HUES6 (cell line): ENCODE measurements at regions not wholly inside any gene's neighbourhood (a gene's known extent, or its start where the extent isn't known, plus 50 kb on each side); places are given as distances from the start of the nearest gene placed in this dataset.

ENCODE experiments used
- H3K27ac ChIP-seq: 2 replicates; pipeline ENCODE4 v1.7.0; 2013; ENCODE audit warnings: low read depth, mild to moderate bottlenecking, low read length, inconsistent platforms
- H3K27me3 ChIP-seq: 2 replicates; pipeline ENCODE4 v1.6.1; 2013; ENCODE audit warnings: low read length; ENCODE audit not compliant: control insufficient read depth, insufficient read depth
- H3K36me3 ChIP-seq: 2 replicates; pipeline ENCODE4 v1.6.1; 2013; ENCODE audit warnings: low read length; ENCODE audit not compliant: control insufficient read depth, insufficient read depth
- H3K4me1 ChIP-seq: 2 replicates; pipeline ENCODE4 v1.6.1; 2013; ENCODE audit warnings: low read length; ENCODE audit not compliant: control insufficient read depth, insufficient read depth
- H3K4me3 ChIP-seq: 2 replicates; pipeline ENCODE4 v1.5.1; 2013; ENCODE audit warnings: low read depth, low read length
- H3K9ac ChIP-seq: one replicate; pipeline ENCODE4 v1.6.1; 2013; ENCODE audit warnings: mild to moderate bottlenecking, low read length
- H3K9me3 ChIP-seq: 2 replicates; pipeline ENCODE4 v1.6.1; 2013; ENCODE audit warnings: low read depth, low read length; ENCODE audit not compliant: control insufficient read depth, insufficient read depth

DNA sequence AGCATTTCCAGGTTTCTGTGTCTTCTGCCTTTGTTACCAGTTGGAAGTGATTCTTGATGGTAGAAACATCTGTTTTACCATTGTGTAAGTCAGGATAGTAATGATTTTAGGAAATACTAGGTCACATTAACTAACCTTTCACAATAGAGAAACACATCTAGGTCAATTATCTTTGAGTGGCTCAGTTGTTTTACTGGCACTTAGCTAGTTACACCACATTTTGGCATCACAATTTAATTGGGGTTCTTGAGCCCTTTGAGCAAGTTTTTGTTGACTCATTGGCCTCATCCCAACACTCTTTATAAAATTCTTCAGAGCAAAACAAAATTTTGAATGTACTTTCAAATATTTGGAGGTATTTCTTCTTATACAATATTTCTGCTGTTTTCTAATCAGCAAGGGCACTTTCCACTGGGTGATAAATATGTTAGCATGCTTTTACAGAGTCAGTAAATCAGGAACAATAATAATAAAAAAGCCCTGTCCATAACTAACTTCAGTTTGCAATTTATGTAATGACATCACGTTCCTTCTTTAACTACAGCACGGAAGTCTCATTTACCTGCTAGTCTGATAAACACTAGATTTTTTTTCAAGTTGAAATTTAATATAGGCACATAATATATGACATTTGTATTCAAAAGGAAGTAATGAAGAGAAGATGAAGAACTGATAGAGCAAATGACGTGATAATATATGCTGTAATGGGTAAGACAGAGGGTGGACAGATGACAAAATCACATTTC is 64.8 kb upstream of the GK2 start:
- Histone ChIP-seq H3K4me3 (no peak overlapping the region), H3K27me3 (no peaks in the 10 kb centered on the region), H3K9me3 (no peaks in the 10 kb centered on the region), H3K36me3 (no peaks in the 10 kb centered on the region), H3K27ac (no peak overlapping the region), H3K9ac (no peak overlapping the region), H3K4me1 (no peaks in the 10 kb centered on the region)

DNA sequence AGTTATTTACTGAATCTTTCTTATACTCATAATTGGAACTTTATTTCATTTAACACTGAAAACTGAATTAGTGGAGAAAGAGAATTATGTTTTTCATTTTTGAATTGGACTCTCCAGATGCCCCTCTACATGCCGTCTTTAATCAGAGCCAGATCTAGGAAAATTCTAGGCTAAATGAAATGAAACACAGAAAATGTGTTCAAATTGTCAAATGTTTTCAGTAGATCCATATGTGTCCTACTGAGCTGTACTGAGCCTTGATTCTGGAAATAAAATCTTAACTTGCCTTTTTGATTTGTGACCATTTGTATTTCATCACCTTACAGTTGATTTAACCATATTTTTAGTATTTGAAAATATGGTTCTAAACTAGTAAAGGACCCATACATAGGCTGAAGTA is 64.0 kb upstream of the GK2 start:
- H3K9ac ChIP-seq: no peak overlapping the region
- H3K9me3 ChIP-seq: no peaks in the 10 kb centered on the region
- no peak overlapping the region for H3K27ac ChIP-seq
- no peaks in the 10 kb centered on the region for H3K4me1 ChIP-seq
- H3K27me3 ChIP-seq: no peaks in the 10 kb centered on the region
- H3K4me3 ChIP-seq: no peak overlapping the region
- H3K36me3 ChIP-seq: no peaks in the 10 kb centered on the region

DNA sequence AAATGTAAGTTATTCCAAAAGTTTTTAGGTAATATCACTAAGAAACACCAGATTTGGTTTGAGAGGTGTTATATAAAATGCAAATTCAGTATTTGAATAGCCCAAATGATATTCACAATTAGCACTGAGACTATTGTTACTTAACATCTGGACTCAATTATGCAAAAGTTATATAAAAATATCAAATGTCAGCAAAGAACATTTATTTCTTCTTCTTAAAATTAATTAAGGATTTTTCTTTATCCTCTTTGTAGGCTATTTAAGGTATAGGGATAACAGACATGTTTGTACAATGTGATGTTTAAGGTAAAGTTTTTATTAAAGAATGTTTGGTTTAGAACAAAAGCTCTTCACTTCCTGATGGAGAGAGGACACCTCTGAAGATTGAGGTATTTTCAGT is 63.3 kb upstream of the GK2 start:
- Histone ChIP-seq H3K9ac (no peak overlapping the region), H3K27ac (no peak overlapping the region), H3K9me3 (no peaks in the 10 kb centered on the region), H3K4me3 (no peak overlapping the region), H3K36me3 (no peaks in the 10 kb centered on the region), H3K4me1 (no peaks in the 10 kb centered on the region), H3K27me3 (no peaks in the 10 kb centered on the region)

GRCh38 chr4:79467246-79467932 is 59.4 kb upstream of the GK2 start:
- no peak overlapping the region for H3K4me3 ChIP-seq
- H3K36me3 ChIP-seq: no peaks in the 10 kb centered on the region

DNA sequence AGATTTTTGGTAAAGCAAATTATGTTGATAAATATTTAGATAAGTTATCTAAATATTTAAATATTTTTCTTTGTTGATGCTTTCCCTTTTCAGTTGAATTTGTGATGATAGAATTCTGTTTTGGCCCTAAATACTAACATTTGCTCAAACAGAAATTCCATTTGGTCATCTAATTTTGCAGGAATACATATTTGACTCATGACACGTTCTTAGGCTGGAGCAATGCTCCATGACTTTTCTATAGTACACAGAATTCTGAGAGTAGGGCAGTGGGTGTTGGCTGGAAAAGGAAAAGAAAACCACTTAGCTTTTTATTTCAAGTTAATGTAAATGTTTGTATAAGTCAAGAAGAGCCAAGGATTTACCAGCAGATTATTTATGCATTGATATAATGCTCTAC is 58.6 kb upstream of the GK2 start:
- H3K9me3 ChIP-seq: no peaks in the 10 kb centered on the region
- H3K4me3 ChIP-seq: no peak overlapping the region
- no peaks in the 10 kb centered on the region for H3K36me3 ChIP-seq
- H3K9ac ChIP-seq: no peak overlapping the region
- no peak overlapping the region for H3K27ac ChIP-seq
- peaks cover 16% of the 10 kb centered on the region for H3K4me1 ChIP-seq
- H3K27me3 ChIP-seq: no peaks in the 10 kb centered on the region

More at GRCh38 chr4:79467246-79467932, 59.4 kb upstream of the GK2 start:
- Histone ChIP-seq H3K9ac (no peak overlapping the region), H3K27ac (no peak overlapping the region), H3K27me3 (no peaks in the 10 kb centered on the region), H3K4me1 (peaks cover 16% of the 10 kb centered on the region), H3K9me3 (no peaks in the 10 kb centered on the region)
